ENCODE measurements at regions not wholly inside any gene's neighbourhood (a gene's known extent, or its start where the extent isn't known, plus 50 kb on each side); places are given as distances from the start of the nearest gene placed in this dataset.

DNA sequence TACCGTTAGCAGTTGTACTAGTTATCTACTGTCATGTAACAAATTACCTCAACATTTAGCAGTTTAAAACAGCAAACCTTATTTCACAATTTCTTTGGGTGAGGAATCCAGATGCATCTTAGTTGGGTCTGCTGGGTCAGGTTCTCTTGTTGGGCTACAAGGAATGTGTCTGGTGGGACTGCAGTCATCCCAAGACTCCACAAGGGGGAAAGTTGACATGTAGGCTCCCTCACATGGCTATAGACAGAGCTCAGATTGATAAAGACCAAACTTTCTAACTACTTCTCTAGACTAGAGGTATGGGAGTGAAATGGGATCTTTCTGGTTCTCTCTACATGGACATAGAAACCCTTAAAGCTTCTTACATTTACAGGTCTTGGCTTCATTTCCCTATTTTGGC, 160.9 kb downstream of the UCK2 start (continued):
- TF ChIP-seq ZFP1 (CRISPR knock-in tag; IDR thresholded peaks at IDR 0.05): no peak

DNA sequence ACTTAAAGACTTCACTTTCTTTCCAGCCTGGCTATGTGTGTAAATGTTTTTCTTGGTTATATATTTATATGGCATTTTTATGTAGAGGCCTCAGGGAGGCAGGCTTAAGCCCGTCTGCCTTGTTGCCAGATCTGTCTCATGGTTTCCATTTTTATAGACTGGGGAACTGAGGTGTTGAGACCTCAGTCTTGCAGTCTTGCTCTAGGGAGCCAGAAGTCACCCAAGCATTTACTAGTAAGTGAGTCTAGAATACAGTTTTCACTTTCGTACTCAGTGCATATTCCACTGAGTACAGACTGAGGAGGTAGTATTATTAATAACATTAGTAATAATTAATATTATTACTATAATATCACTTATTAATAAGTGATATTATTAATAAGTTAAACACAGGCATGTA, 161.4 kb downstream of the UCK2 start:
- in situ Hi-C loops (cut with HindIII; ENCODE audit: extremely low pct_ligation_motif_present, low pct_unique_long_range_greater_than_20kb): no loop called here
- ATAC-seq: no peak
- no peaks in the 10 kb centered on the region for H3K79me2 ChIP-seq (ENCODE audit: insufficient read depth, low read length)
- H3K27me3 ChIP-seq (ENCODE audit: control insufficient read depth in 1 of 2, insufficient read depth in 2 of 2, low read length in 2 of 2): no peaks in the 10 kb centered on the region
- H3K36me3 ChIP-seq (replicated peaks in 1 of 2; ENCODE audit: control insufficient read depth in 1 of 2, insufficient read depth in 2 of 2, low read length in 2 of 2): no peaks in the 10 kb centered on the region
- H3K4me3 ChIP-seq (replicated peaks in 1 of 3; ENCODE audit: insufficient read depth in 1 of 3, low read depth in 2 of 3, low read length in 3 of 3): no peak overlapping the region
- H2AFZ ChIP-seq (ENCODE audit: low read length): no peak overlapping the region
- DNase-seq (ENCODE audit: low spot score): no peak
- BruUV-seq (replicated peaks): no TSS peak
- H3K27ac ChIP-seq (ENCODE audit: extremely low read length, insufficient read depth, low read length): no peak overlapping the region
- no peak overlapping the region for H3K9ac ChIP-seq (ENCODE audit: insufficient read depth, low read depth, low read length)
- FAIRE-seq: no peak
- intact Hi-C loops (cut with micrococcal nuclease; ENCODE audit: unreplicated experiment): no loop called here
- WGBS (ENCODE audit: low lambda C conversion rate): 4% methylated on average over 2 of the region's 2 CpGs
- CTCF ChIA-PET (ENCODE audit: low intra/inter-chr PET ratio, low total read pairs): no interaction called here
- H3K4me1 ChIP-seq (ENCODE audit: insufficient read depth, low read length): no peaks in the 10 kb centered on the region
- POLR2A ChIA-PET: no interaction called here
- no peaks in the 10 kb centered on the region for H3K9me3 ChIP-seq (ENCODE audit: low read length)
- no peak overlapping the region for H3K4me2 ChIP-seq (ENCODE audit: low read depth, low read length)
- H4K20me1 ChIP-seq (ENCODE audit: insufficient read depth, low read length): no peaks in the 10 kb centered on the region
- TF ChIP-seq CAMTA2 (CRISPR knock-in tag; IDR thresholded peaks at IDR 0.05; ENCODE audit: borderline replicate concordance) (no peak), ZNF17 (CRISPR knock-in tag; IDR thresholded peaks at IDR 0.05) (no peak), ZNF441 (CRISPR knock-in tag; IDR thresholded peaks at IDR 0.05; ENCODE audit: borderline replicate concordance) (no peak), MLLT10 (CRISPR knock-in tag; IDR thresholded peaks at IDR 0.05) (no peak), CSRNP2 (CRISPR knock-in tag; conservative IDR thresholded peaks at IDR 0.05; ENCODE audit: low read depth) (no peak), CBX5 (CRISPR knock-in tag; IDR thresholded peaks at IDR 0.05; ENCODE audit: borderline replicate concordance) (no peak), SIN3A (IDR thresholded peaks at IDR 0.05; ENCODE audit: borderline replicate concordance, low read depth, low read length) (no peak), NFRKB (IDR thresholded peaks at IDR 0.05) (no peak), LRRFIP1 (CRISPR knock-in tag; conservative IDR thresholded peaks at IDR 0.05) (no peak), ARID3A (IDR thresholded peaks at IDR 0.05; ENCODE audit: low read depth, low read length) (no peak), ZNF83 (CRISPR knock-in tag; IDR thresholded peaks at IDR 0.05; ENCODE audit: borderline replicate concordance) (no peak), ZNF296 (CRISPR knock-in tag; conservative IDR thresholded peaks at IDR 0.05) (no peak)
- TF ChIP-seq, protein P1, sequence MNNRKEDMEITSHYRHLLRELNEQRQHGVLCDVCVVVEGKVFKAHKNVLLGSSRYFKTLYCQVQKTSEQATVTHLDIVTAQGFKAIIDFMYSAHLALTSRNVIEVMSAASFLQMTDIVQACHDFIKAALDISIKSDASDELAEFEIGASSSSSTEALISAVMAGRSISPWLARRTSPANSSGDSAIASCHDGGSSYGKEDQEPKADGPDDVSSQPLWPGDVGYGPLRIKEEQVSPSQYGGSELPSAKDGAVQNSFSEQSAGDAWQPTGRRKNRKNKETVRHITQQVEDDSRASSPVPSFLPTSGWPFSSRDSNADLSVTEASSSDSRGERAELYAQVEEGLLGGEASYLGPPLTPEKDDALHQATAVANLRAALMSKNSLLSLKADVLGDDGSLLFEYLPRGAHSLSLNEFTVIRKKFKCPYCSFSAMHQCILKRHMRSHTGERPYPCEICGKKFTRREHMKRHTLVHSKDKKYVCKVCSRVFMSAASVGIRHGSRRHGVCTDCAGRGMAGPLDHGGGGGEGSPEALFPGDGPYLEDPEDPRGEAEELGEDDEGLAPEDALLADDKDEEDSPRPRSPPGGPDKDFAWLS (CRISPR knock-in tag; IDR thresholded peaks at IDR 0.05; ENCODE audit: borderline replicate concordance): no peak
- TF ChIP-seq, protein P2, sequence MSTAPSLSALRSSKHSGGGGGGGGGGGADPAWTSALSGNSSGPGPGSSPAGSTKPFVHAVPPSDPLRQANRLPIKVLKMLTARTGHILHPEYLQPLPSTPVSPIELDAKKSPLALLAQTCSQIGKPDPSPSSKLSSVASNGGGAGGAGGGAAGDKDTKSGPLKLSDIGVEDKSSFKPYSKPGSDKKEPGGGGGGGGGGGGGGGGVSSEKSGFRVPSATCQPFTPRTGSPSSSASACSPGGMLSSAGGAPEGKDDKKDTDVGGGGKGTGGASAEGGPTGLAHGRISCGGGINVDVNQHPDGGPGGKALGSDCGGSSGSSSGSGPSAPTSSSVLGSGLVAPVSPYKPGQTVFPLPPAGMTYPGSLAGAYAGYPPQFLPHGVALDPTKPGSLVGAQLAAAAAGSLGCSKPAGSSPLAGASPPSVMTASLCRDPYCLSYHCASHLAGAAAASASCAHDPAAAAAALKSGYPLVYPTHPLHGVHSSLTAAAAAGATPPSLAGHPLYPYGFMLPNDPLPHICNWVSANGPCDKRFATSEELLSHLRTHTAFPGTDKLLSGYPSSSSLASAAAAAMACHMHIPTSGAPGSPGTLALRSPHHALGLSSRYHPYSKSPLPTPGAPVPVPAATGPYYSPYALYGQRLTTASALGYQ (CRISPR knock-in tag; IDR thresholded peaks at IDR 0.05): no peak

All from HepG2 (cell line).